Natural killer cell (primary cell): ENCODE measurements at regions not wholly inside any gene's neighbourhood (a gene's known extent, or its start where the extent isn't known, plus 50 kb on each side); places are given as distances from the start of the nearest gene placed in this dataset.

Source experiments
- ATAC-seq, 3 donors: fragments of 150-1000 bp in 2 of 3; fragments of 200-7000 bp in 1 of 3; cut with Tn5 transposase; 1 replicate in 1 of 3; 2 replicates in 2 of 3; pipeline ENCODE4 v1.10.0; 2021; ENCODE audit warnings: mild to moderate bottlenecking in 2 of 3, moderate library complexity in 2 of 3
- DNase-seq, 2 donors: peaks; one replicate each; pipeline versions ENCODE4 v3.0.0 to v3.0.0-alpha.2; 2013 to 2021; ENCODE audit warnings: mixed read lengths in 1 of 2
- H3K27ac ChIP-seq: one replicate; pipeline ENCODE4 v1.5.1; 2013; ENCODE audit warnings: mild to moderate bottlenecking, low read length
- H3K27me3 ChIP-seq: one replicate; pipeline ENCODE4 v1.6.1; 2013; ENCODE audit warnings: low read length; ENCODE audit not compliant: control insufficient read depth, insufficient read depth
- H3K36me3 ChIP-seq: one replicate; pipeline ENCODE4 v1.6.1; 2013; ENCODE audit warnings: low read length; ENCODE audit not compliant: control insufficient read depth, insufficient read depth
- H3K4me1 ChIP-seq: one replicate; pipeline ENCODE4 v1.6.1; 2013; ENCODE audit warnings: low read length; ENCODE audit not compliant: control insufficient read depth, insufficient read depth
- H3K4me3 ChIP-seq: one replicate; pipeline ENCODE4 v1.5.1; 2013; ENCODE audit warnings: low read length
- H3K9me3 ChIP-seq: one replicate; pipeline ENCODE4 v1.6.1; 2013; ENCODE audit warnings: low read length; ENCODE audit not compliant: control insufficient read depth, insufficient read depth
- H3K27ac Mint-ChIP-seq, 2 donors: one replicate each; pipeline ENCODE4 v1.8.0; 2022; ENCODE audit warnings: mild to moderate bottlenecking in 2 of 2, mixed read lengths in 2 of 2, moderate library complexity in 1 of 2
- H3K27me3 Mint-ChIP-seq, 2 donors: one replicate each; pipeline ENCODE4 v1.8.0; 2022; ENCODE audit warnings: low read depth in 2 of 2, mixed read lengths in 2 of 2
- H3K36me3 Mint-ChIP-seq: one replicate; pipeline ENCODE4 v1.8.0; 2022; ENCODE audit warnings: mixed read lengths
- H3K4me1 Mint-ChIP-seq, 2 donors: one replicate each; pipeline ENCODE4 v1.8.0; 2022; ENCODE audit warnings: mixed read lengths in 2 of 2
- H3K4me3 Mint-ChIP-seq: one replicate; pipeline ENCODE4 v1.8.0; 2022; ENCODE audit warnings: mild to moderate bottlenecking, moderate library complexity, mixed read lengths
- H3K9me3 Mint-ChIP-seq, 2 donors: one replicate each; pipeline ENCODE4 v1.8.0; 2022; ENCODE audit warnings: mixed read lengths in 2 of 2
- WGBS: methylation state at CpG from one replicate; pipeline ENCODE4 v1.1.7; 2013; ENCODE audit warnings: missing lambda C conversion rate; ENCODE audit not compliant: insufficient coverage; 5-methylcytosine and 5-hydroxymethylcytosine counted together
- intact Hi-C: fragments of 100-400 bp; cut with micrococcal nuclease; formaldehyde crosslinking; loops from one replicate; pipeline ENCODE4 v1.14.2; 2022
- TF ChIP-seq, protein P1 (sequence below): fragments of 200-600 bp; IDR thresholded peaks from one replicate; pipeline ENCODE4 v1.8.0; 2022; ENCODE audit warnings: antibody characterized with exemption

DNA sequence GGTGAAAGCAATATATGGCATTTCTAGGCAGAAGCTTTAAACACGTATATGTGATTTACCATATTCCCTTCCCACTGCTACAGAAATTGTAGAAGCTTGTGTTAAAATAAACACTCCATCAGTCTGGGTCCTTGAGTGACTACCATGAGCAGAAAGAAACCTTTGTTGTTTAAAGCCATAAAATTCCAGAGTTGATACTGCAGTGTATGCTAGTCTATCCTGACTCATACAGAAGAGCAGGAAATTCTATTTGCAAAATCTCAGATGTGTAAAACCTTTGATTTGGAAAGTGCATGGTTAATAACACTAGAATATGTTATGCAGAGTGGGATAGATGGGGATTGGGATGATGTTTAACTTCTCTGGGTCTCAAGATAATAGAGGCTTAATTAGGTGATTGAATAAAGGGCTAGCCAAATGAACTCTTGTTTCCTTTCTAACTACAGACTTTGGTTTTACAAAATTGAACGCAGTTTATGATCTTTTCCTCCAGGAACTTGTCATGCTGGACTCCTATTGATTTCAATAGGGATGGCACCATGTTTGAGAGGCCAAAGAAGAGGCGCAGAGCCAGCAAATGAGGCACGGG is 282.7 kb upstream of the VLDLR start:
- TF ChIP-seq, protein P1, sequence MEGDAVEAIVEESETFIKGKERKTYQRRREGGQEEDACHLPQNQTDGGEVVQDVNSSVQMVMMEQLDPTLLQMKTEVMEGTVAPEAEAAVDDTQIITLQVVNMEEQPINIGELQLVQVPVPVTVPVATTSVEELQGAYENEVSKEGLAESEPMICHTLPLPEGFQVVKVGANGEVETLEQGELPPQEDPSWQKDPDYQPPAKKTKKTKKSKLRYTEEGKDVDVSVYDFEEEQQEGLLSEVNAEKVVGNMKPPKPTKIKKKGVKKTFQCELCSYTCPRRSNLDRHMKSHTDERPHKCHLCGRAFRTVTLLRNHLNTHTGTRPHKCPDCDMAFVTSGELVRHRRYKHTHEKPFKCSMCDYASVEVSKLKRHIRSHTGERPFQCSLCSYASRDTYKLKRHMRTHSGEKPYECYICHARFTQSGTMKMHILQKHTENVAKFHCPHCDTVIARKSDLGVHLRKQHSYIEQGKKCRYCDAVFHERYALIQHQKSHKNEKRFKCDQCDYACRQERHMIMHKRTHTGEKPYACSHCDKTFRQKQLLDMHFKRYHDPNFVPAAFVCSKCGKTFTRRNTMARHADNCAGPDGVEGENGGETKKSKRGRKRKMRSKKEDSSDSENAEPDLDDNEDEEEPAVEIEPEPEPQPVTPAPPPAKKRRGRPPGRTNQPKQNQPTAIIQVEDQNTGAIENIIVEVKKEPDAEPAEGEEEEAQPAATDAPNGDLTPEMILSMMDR: no peak
- WGBS: 93% methylated on average over 4 of the region's 4 CpGs
- no peaks in the 10 kb centered on the region for H3K4me1 Mint-ChIP-seq

DNA sequence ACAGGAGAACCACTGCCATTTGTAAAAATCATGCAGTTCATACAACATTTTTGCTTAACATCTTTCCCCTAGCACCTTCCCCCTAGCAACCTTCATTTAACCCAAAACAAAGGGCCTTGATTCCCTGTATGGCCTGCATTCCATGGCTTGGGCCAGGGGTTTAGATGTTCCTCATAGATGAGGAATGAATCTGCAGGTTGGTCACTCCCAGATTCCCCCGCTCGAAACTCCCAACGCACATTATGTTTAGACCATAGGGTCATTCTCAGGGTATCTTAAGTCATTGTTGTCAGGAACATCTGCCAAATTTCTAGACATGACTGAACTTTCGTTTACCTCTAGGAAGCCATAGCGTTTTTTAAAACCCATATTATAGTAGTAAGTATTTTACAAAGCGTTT is 282.2 kb upstream of the VLDLR start:
- Mint-ChIP-seq H3K27me3 (peaks cover 0 to 6% of the 10 kb centered on the region in 2 donors), H3K27ac (no peak overlapping the region), H3K4me3 (no peak overlapping the region), H3K36me3 (no peaks in the 10 kb centered on the region), H3K9me3 (no peaks in the 10 kb centered on the region), H3K4me1 (no peaks in the 10 kb centered on the region)
- H3K27me3 ChIP-seq: no peaks in the 10 kb centered on the region
- H3K27ac ChIP-seq: no peak overlapping the region
- H3K9me3 ChIP-seq: no peaks in the 10 kb centered on the region
- TF ChIP-seq, protein P1: no peak
- no peak overlapping the region for H3K4me3 ChIP-seq
- 96% methylated on average over 3 of the region's 6 CpGs for WGBS
- no peaks in the 10 kb centered on the region for H3K36me3 ChIP-seq
- intact Hi-C loops: loop anchor here (5.0 kb wide), 1 partner anchor 388 kb away; no protein-coding TSS in a partner anchor
- no peaks in the 10 kb centered on the region for H3K4me1 ChIP-seq
- DNase-seq: no peak
- ATAC-seq: no peak

More for the DNA sequence above, 282.7 kb upstream of the VLDLR start:
- Histone ChIP-seq H3K4me3 (no peak overlapping the region), H3K9me3 (no peaks in the 10 kb centered on the region), H3K4me1 (no peaks in the 10 kb centered on the region), H3K27ac (no peak overlapping the region), H3K27me3 (no peaks in the 10 kb centered on the region), H3K36me3 (no peaks in the 10 kb centered on the region)
- peaks cover 0 to 6% of the 10 kb centered on the region in 2 donors for H3K27me3 Mint-ChIP-seq
- intact Hi-C loops: loop anchor here (5.0 kb wide), 1 partner anchor 388 kb away; no protein-coding TSS in a partner anchor
- no peaks in the 10 kb centered on the region for H3K9me3 Mint-ChIP-seq
- ATAC-seq: no peak
- no peak overlapping the region for H3K27ac Mint-ChIP-seq
- DNase-seq: no peak
- no peak overlapping the region for H3K4me3 Mint-ChIP-seq
- no peaks in the 10 kb centered on the region for H3K36me3 Mint-ChIP-seq

DNA sequence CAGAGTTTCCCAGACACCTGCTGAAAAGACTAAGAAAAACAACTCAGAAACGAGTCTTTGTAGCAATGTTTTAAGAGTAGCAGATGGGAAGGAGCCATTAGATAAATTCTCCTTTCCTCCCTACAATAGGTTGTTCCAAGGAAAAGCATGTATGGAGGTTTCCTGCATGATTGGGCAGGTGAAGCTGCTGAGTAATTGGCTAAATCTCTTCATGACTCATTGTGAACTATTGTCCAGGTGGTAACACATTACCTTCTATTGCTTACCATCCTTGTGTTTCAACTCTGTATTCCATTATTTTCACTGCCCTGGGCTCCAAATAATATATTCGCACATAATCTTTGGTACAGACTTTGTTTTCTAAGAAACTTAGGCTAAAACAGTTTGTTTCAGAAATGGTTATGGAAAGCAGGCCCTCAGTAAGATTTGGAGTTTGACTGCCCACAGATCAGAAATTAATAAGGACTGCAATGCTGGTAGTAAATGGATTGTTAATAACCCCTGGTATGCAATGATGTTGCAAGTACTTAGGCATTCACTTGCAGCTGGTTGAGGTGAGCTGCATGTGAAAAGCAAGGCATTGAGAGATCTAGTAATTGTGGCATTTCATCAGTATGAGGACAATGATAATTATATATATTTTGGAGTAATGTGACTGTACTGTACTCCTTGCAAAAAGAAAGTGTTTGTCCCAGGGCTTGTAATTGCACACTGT is 281.4 kb upstream of the VLDLR start:
- no peaks in the 10 kb centered on the region for H3K4me1 ChIP-seq
- TF ChIP-seq, protein P1: no peak
- no peaks in the 10 kb centered on the region for H3K4me1 Mint-ChIP-seq
- H3K4me3 Mint-ChIP-seq: no peak overlapping the region
- no peak overlapping the region for H3K27ac ChIP-seq
- 100% methylated on average over 1 of the region's 2 CpGs for WGBS
- DNase-seq (no peak), ATAC-seq (no peak)
- H3K27ac Mint-ChIP-seq: no peak overlapping the region
- intact Hi-C loops: no loop called here
- H3K27me3 ChIP-seq: no peaks in the 10 kb centered on the region
- peaks cover 0 to 6% of the 10 kb centered on the region in 2 donors for H3K27me3 Mint-ChIP-seq
- H3K4me3 ChIP-seq: no peak overlapping the region
- H3K9me3 ChIP-seq: no peaks in the 10 kb centered on the region
- H3K36me3 Mint-ChIP-seq: no peaks in the 10 kb centered on the region
- H3K9me3 Mint-ChIP-seq: no peaks in the 10 kb centered on the region
- H3K36me3 ChIP-seq: no peaks in the 10 kb centered on the region
